GM18907 (cell line): ENCODE measurements at regions not wholly inside any gene's neighbourhood (a gene's known extent, or its start where the extent isn't known, plus 50 kb on each side); places are given as distances from the start of the nearest gene placed in this dataset.

ENCODE experiments used
- ATAC-seq: cut with Tn5 transposase; IDR thresholded peaks from one replicate; pipeline ENCODE4 v1.9.1; 2021; ENCODE audit warnings: mild to moderate bottlenecking, moderate library complexity; ENCODE audit not compliant: unreplicated experiment

- ATAC-seq, result no peak
Observed at GRCh38 chr6:23097566-23097965, 528.2 kb downstream of the HDGFL1 start.

- no peak for ATAC-seq
Observed at GRCh38 chr6:23106951-23107350, 537.6 kb downstream of the HDGFL1 start.

- ATAC-seq, result no peak
Observed at GRCh38 chr6:23111984-23112383, 542.6 kb downstream of the HDGFL1 start.

- ATAC-seq, result no peak
Observed at GRCh38 chr6:23114812-23115504, 545.6 kb downstream of the HDGFL1 start.

GRCh38 chr6:23137611-23138010, 568.2 kb downstream of the HDGFL1 start:
- no peak for ATAC-seq

- no peak for ATAC-seq
Observed at GRCh38 chr6:23140871-23141270, 571.5 kb downstream of the HDGFL1 start.

- ATAC-seq, result no peak
Observed at GRCh38 chr6:23145781-23146180, 576.4 kb downstream of the HDGFL1 start.

GRCh38 chr6:23154159-23154558, 584.8 kb downstream of the HDGFL1 start:
- no peak for ATAC-seq

GRCh38 chr6:23170049-23170448, 600.7 kb downstream of the HDGFL1 start:
- ATAC-seq, result no peak

GRCh38 chr6:23173234-23173633, 603.9 kb downstream of the HDGFL1 start:
- no peak for ATAC-seq

GRCh38 chr6:23174781-23175361, 605.5 kb downstream of the HDGFL1 start:
- ATAC-seq, result no peak

- ATAC-seq, result no peak
Observed at GRCh38 chr6:23175391-23175790, 606.0 kb downstream of the HDGFL1 start.

- ATAC-seq, result no peak
Observed at GRCh38 chr6:23176471-23176870, 607.1 kb downstream of the HDGFL1 start.

GRCh38 chr6:23176883-23177282, 607.5 kb downstream of the HDGFL1 start:
- no peak for ATAC-seq

GRCh38 chr6:23177806-23178205, 608.4 kb downstream of the HDGFL1 start:
- no peak for ATAC-seq

GRCh38 chr6:23179994-23180393, 610.6 kb downstream of the HDGFL1 start:
- ATAC-seq, result no peak

GRCh38 chr6:23180504-23181293, 611.3 kb downstream of the HDGFL1 start:
- no peak for ATAC-seq

- ATAC-seq, result no peak
Observed at GRCh38 chr6:23181356-23182110, 612.2 kb downstream of the HDGFL1 start.

GRCh38 chr6:23183846-23184245, 614.5 kb downstream of the HDGFL1 start:
- no peak for ATAC-seq

- no peak for ATAC-seq
Observed at GRCh38 chr6:23184351-23184750, 615.0 kb downstream of the HDGFL1 start.

- ATAC-seq, result no peak
Observed at GRCh38 chr6:23195487-23195886, 626.1 kb downstream of the HDGFL1 start.
